ENCODE measurements at regions not wholly inside any gene's neighbourhood (a gene's known extent, or its start where the extent isn't known, plus 50 kb on each side); places are given as distances from the start of the nearest gene placed in this dataset.

- DNase-seq (ENCODE audit: low read depth, low spot score) (no peak), ATAC-seq (no peak)
- Histone ChIP-seq H3K79me2 (ENCODE audit: insufficient read depth, low read length) (no peaks in the 10 kb centered on the region), H3K27me3 (ENCODE audit: insufficient read depth, low read length) (no peaks in the 10 kb centered on the region), H3K4me2 (ENCODE audit: low read length) (no peak overlapping the region), H3K4me3 (replicated peaks in 1 of 2; ENCODE audit: low read depth in 1 of 2, low read length in 2 of 2) (no peak overlapping the region), H2AFZ (ENCODE audit: low read depth, low read length, poor library complexity, severe bottlenecking) (no peak overlapping the region), H3K36me3 (ENCODE audit: control insufficient read depth in 1 of 2, insufficient read depth in 2 of 2, low read length in 2 of 2) (no peaks in the 10 kb centered on the region), H3K9me3 (ENCODE audit: control insufficient read depth in 1 of 2, insufficient read depth in 1 of 2, low read depth in 1 of 2, low read length in 2 of 2) (no peaks in the 10 kb centered on the region), H4K20me1 (ENCODE audit: insufficient read depth) (no peaks in the 10 kb centered on the region), H3K4me1 (ENCODE audit: control insufficient read depth in 1 of 2, insufficient read depth in 2 of 2, low read length in 2 of 2) (no peaks in the 10 kb centered on the region), H3K9ac (ENCODE audit: low read length) (no peak overlapping the region), H3K27ac (ENCODE audit: low read depth, low read length) (no peak overlapping the region), H3K9me2 (ENCODE audit: insufficient read depth) (no peaks in the 10 kb centered on the region)
- ChIA-PET CTCF (no interaction called here), RAD21 (ENCODE audit: low non-redundant PET in 1 of 2, low total read pairs in 2 of 2, uncharacterized antibody in 2 of 2, unreplicated experiment in 2 of 2) (no interaction called here), POLR2A (no interaction called here)
- intact Hi-C loops (cut with micrococcal nuclease): no loop called here
- no peak for TF ChIP-seq POLR2AphosphoS5 (IDR thresholded peaks at IDR 0.05; ENCODE audit: low read depth, low read length)
- no TSS peak for BruUV-seq (replicated peaks)
Observed at GRCh38 chr7:24197852-24198251, 86.1 kb upstream of the NPY start.

- Histone ChIP-seq H3K4me1 (ENCODE audit: control insufficient read depth in 1 of 2, insufficient read depth in 2 of 2, low read length in 2 of 2) (no peaks in the 10 kb centered on the region), H3K27me3 (ENCODE audit: insufficient read depth, low read length) (no peaks in the 10 kb centered on the region), H2AFZ (ENCODE audit: low read depth, low read length, poor library complexity, severe bottlenecking) (no peak overlapping the region), H3K9ac (ENCODE audit: low read length) (no peak overlapping the region), H3K36me3 (ENCODE audit: control insufficient read depth in 1 of 2, insufficient read depth in 2 of 2, low read length in 2 of 2) (no peaks in the 10 kb centered on the region), H3K4me3 (replicated peaks in 1 of 2; ENCODE audit: low read depth in 1 of 2, low read length in 2 of 2) (no peak overlapping the region), H3K9me3 (ENCODE audit: control insufficient read depth in 1 of 2, insufficient read depth in 1 of 2, low read depth in 1 of 2, low read length in 2 of 2) (no peaks in the 10 kb centered on the region), H3K27ac (ENCODE audit: low read depth, low read length) (no peak overlapping the region), H4K20me1 (ENCODE audit: insufficient read depth) (no peaks in the 10 kb centered on the region), H3K79me2 (ENCODE audit: insufficient read depth, low read length) (no peaks in the 10 kb centered on the region), H3K9me2 (ENCODE audit: insufficient read depth) (no peaks in the 10 kb centered on the region), H3K4me2 (ENCODE audit: low read length) (no peak overlapping the region)
- intact Hi-C loops (cut with micrococcal nuclease): no loop called here
- no peak for DNase-seq (ENCODE audit: low read depth, low spot score)
- TF ChIP-seq MAX (IDR thresholded peaks at IDR 0.05): no peak
- TF ChIP-seq, protein P1, sequence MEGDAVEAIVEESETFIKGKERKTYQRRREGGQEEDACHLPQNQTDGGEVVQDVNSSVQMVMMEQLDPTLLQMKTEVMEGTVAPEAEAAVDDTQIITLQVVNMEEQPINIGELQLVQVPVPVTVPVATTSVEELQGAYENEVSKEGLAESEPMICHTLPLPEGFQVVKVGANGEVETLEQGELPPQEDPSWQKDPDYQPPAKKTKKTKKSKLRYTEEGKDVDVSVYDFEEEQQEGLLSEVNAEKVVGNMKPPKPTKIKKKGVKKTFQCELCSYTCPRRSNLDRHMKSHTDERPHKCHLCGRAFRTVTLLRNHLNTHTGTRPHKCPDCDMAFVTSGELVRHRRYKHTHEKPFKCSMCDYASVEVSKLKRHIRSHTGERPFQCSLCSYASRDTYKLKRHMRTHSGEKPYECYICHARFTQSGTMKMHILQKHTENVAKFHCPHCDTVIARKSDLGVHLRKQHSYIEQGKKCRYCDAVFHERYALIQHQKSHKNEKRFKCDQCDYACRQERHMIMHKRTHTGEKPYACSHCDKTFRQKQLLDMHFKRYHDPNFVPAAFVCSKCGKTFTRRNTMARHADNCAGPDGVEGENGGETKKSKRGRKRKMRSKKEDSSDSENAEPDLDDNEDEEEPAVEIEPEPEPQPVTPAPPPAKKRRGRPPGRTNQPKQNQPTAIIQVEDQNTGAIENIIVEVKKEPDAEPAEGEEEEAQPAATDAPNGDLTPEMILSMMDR (IDR thresholded peaks at IDR 0.05 in 2 of 3, conservative IDR thresholded peaks at IDR 0.05 in 1 of 3; ENCODE audit: borderline replicate concordance in 1 of 3, insufficient read depth in 1 of 3, low read depth in 2 of 3, low read length in 2 of 3): no peak
- TF ChIP-seq RAD21 (IDR thresholded peaks at IDR 0.05; ENCODE audit: low read depth): no peak
- TF ChIP-seq ELF1 (IDR thresholded peaks at IDR 0.05; ENCODE audit: borderline replicate concordance, low read depth): no peak
- TF ChIP-seq JUND (IDR thresholded peaks at IDR 0.05): no peak
- no peak for TF ChIP-seq EZH2 (IDR thresholded peaks at IDR 0.05)
- TF ChIP-seq, protein P2, sequence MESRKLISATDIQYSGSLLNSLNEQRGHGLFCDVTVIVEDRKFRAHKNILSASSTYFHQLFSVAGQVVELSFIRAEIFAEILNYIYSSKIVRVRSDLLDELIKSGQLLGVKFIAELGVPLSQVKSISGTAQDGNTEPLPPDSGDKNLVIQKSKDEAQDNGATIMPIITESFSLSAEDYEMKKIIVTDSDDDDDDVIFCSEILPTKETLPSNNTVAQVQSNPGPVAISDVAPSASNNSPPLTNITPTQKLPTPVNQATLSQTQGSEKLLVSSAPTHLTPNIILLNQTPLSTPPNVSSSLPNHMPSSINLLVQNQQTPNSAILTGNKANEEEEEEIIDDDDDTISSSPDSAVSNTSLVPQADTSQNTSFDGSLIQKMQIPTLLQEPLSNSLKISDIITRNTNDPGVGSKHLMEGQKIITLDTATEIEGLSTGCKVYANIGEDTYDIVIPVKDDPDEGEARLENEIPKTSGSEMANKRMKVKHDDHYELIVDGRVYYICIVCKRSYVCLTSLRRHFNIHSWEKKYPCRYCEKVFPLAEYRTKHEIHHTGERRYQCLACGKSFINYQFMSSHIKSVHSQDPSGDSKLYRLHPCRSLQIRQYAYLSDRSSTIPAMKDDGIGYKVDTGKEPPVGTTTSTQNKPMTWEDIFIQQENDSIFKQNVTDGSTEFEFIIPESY (IDR thresholded peaks at IDR 0.05; ENCODE audit: extremely low read depth, insufficient replicate concordance, low read length): no peak
- no peak for TF ChIP-seq SRF (IDR thresholded peaks at IDR 0.05; ENCODE audit: low read depth)
- no peak for TF ChIP-seq FOSL1 (IDR thresholded peaks at IDR 0.05; ENCODE audit: low read depth)
- ChIA-PET POLR2A (no interaction called here), CTCF (no interaction called here), RAD21 (ENCODE audit: low non-redundant PET in 1 of 2, low total read pairs in 2 of 2, uncharacterized antibody in 2 of 2, unreplicated experiment in 2 of 2) (no interaction called here)
- BruUV-seq (replicated peaks): no TSS peak
- no peak for ATAC-seq
Observed at GRCh38 chr7:24199978-24200377, 84.0 kb upstream of the NPY start.
